SH-SY5Y (cell line): ENCODE measurements at regions not wholly inside any gene's neighbourhood (a gene's known extent, or its start where the extent isn't known, plus 50 kb on each side); places are given as distances from the start of the nearest gene placed in this dataset.

ENCODE experiments used
- GATA2 ChIP-seq: IDR thresholded peaks from 2 replicates; pipeline ENCODE4 v1.6.1; 2011; ENCODE audit warnings: mild to moderate bottlenecking, low read depth, low read length
- GATA3 ChIP-seq: IDR thresholded peaks from 2 replicates; pipeline ENCODE4 v1.6.1; 2011; ENCODE audit warnings: low read depth, mild to moderate bottlenecking, low read length, moderate library complexity

DNA sequence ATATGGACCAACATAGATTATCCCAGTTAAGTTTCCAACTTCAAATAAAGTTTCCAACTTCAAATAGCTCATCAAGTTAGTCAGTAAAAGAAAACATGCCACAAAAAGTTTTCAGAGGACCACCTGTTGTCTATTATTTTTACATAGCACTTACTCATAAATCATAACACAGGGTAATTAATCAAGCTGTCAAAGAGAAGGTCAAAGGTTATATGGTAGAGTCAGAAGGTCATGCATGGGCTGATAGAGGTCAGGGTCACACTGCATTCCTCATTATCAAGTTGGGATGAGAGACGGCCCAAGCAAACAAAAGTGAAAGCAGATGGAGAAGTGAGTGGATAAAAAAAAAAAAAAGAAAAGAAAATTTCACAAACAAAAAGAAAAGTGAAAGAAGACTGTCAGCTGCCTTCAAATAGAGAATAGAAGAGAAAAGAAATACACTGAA is 145.5 kb upstream of the POU5F2 start:
- TF ChIP-seq GATA3: no peak
- no peak for TF ChIP-seq GATA2

DNA sequence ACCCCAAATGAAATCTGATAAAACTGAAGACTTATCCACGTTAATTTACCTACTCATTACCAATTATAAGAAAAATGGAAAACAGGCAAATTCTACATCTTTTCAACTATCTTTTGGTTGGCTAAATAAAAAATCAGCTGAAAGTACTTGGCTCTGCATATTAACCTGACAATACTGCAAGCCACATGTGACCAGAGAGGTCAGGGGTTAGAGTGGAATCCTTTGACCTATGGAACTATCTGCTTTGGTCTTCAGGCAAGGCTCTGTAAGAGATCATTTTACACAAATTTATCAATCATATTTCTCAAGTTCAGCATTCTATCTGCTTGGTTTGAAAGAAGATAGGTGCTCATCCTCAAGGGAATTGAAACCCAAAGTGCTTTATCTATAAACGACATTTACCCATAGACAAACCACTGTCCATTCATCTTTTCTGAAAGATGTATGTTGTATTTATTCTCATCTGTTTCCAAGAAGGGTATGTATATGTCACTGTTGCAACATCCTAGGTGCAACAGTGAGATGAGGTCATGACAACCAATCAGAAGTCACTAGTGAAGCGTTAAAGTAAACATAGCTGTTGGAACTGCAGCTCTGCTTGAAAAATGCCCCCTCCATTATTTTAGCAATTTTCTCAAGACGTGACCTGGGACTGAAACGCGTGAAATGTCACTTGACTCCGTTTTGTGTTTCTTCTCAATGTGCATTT is 144.9 kb upstream of the POU5F2 start:
- no peak for TF ChIP-seq GATA3
- no peak for TF ChIP-seq GATA2

DNA sequence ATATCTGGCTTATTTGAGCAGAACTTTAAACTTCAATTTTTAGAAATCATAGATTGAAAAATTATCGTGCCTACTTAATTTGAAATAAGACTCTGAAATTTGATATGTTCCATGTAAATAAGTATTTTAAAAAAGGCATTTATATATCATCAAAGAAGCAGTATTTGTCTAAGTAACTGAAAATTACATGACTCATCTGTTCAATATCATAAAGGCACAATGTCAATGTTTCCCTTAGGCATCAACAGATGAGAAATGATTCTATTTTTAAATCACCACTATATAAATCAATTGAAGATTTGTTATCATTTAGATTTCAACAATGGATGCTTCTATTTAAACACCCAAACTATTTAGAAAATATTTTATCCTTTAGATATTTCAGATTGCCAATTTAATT is 142.9 kb upstream of the POU5F2 start:
- no peak for TF ChIP-seq GATA3
- TF ChIP-seq GATA2: no peak

DNA sequence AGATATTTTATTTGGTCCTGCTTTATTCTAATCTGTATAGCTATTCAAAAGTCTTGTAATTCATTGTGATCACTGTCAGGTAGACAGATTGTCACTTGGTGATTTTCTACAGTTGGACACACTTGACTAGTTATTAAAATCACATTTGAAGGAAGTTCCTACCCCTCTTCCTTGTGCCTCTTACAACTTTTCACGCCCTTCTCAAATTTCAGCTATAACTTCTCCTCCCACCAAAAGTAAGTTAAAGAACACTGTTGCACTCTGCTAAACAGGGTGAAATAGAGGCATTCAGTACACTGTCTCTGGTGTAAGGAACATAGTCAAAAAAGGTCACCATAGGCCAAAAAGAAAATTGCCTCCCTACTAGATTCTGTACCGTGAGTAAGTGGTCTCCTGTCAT is 142.1 kb upstream of the POU5F2 start:
- TF ChIP-seq GATA3 (no peak), GATA2 (no peak)

DNA sequence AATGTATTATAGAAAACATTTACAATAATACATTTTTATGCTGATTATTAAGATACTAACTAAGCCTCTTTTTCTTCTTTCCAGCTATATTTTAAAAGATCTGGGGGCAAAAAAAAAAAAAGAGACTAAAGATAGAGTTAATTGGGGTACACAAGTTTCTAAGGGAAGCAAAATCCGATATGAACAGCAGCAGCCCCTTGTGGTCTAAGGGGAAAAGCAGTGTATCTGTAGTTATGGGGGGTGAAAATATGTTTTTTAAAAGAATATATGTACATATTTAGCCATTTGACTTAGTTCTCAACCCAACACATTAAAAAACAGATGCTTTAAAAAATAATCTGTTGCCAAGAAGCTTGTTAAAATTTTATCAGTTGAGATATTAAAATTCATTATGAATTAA is 134.3 kb upstream of the POU5F2 start:
- TF ChIP-seq GATA3 (no peak), GATA2 (no peak)

DNA sequence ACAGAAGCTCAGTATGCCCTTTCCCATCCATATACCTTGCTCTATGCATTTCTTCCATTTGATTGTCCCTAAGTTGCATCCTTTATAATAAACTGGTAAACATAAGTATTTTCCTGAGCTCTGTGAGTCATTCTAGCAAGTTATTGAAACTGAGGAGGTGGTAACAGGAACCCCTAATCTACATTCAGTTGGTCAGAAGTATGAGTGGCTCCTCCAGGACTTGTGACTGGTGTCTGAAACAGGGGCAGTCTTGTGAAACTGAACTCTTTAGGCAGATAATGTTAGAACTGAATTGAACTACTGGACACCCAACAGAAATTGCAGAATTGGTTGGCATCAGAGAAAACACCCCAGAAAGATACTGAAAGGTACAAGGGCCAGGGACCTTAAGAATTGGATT is 133.1 kb upstream of the POU5F2 start:
- TF ChIP-seq GATA3 (no peak), GATA2 (no peak)

DNA sequence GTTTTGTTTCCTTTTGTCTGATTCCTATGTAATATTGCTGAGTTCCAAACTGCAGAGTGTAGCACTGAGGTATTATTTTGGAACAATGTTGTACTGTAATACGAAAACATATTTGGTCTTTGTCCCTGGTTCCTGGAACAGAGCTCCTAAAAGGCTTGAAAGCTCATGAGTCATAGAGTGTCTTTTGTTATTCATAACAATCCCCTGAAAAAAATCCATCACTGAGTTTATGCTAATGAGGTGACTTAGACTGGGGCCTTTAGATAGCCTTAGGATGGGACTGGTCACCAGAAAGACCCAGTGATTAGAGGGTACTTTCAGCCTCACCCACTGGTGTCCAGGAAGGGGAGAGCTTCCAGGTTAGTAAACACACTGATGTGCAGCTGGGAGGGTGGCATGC is 132.7 kb upstream of the POU5F2 start:
- TF ChIP-seq GATA3: no peak
- TF ChIP-seq GATA2: no peak

DNA sequence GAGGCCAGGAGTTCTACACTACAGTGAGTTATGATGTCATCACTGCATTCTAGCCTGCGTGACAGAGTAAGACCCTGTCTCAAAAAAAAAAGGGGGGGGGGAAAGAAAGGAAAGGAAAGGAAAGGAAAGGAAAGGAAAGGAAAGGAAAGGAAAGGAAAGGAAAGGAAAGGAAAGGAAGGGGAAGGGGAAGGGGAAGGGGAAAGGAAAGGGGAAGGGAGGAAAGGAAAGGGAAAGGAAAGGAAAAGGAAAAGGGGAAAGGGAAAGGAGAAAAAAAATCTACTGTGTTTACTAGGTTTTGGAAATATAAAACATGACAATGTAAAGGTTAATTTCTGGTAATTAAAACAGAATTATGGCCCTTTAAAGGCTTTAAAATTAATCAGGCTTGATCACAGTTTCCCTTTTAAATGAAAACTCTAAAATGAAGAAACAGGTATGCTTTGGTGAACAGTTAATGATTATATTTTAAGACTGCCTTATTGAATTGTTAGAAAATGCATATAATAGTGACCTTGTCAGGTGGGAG is 131.9 kb upstream of the POU5F2 start:
- no peak for TF ChIP-seq GATA2
- TF ChIP-seq GATA3: no peak

DNA sequence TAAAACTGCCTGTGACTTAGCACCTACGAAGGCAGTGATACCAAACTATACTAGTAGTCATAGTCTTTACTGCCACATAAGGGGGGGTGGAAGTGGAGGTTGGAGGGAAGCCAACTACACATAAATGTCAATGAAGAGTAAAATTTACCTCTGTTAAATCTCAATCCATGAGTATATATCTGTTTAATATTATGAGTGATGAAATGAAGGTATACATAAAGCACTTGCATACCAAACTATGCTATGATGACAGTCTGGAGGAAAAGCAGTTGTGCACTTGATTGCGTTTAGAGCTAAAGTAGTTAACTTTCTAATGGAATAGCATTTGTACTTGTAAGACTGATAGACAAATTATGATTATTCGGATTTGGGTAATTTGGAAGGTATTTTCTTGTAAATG is 129.2 kb upstream of the POU5F2 start:
- TF ChIP-seq GATA2 (no peak), GATA3 (no peak)

DNA sequence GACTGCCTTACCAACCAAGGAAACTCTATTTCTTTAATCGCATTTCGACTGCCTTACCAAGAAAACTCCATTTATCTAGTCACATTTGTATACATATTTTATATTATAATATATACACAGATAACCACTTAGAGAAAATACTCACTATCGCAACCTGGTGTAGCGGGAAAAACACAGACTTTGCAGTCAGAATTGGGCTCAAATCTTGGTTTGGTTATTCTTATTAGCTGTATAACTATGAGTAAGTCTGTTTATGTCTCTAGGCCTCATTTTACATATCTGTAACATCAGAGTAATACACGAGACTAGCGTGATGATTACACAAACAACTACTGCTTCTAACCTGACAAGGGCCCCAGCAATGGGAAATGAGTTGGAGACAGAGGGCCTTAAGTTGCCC is 127.5 kb upstream of the POU5F2 start:
- no peak for TF ChIP-seq GATA3
- TF ChIP-seq GATA2: no peak

DNA sequence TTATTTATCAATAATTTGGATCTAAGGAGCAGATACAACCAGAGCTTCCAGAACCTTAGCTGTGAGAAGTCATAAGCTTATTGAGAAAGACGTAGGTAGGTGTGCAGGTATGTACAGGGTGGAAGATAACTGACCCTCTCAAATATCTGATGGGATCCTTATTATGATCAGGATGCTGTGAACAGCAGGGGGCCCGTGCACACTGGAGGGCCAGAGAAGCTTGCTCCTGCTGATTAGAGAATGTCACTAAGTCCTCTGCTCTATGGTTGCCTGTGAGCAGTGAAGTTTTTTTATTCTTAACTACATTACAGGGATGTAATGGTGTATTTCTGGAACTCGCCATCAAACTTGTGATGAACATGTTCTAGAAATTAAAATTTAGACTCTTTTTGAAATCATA is 108.9 kb upstream of the POU5F2 start:
- no peak for TF ChIP-seq GATA3
- TF ChIP-seq GATA2: no peak

DNA sequence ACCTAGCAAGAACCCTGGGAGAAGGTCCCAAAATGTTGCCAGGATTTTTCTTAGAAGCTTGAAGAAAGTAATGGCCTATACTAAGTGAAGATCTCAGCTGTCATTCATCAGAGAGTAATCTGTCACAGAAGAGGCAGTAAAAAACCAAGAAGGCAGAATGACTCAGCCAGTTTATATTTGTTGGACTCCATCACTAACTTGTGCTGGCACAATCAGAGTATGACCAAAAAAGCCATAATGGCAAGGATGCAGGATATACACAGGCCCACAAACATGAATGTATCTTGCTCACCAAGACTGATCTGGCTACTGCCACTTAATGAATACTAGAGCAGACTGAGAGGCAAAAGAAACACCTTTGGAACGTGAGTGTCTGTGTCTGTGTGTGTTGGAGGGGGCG is 104.0 kb upstream of the POU5F2 start:
- TF ChIP-seq GATA2: no peak
- no peak for TF ChIP-seq GATA3

DNA sequence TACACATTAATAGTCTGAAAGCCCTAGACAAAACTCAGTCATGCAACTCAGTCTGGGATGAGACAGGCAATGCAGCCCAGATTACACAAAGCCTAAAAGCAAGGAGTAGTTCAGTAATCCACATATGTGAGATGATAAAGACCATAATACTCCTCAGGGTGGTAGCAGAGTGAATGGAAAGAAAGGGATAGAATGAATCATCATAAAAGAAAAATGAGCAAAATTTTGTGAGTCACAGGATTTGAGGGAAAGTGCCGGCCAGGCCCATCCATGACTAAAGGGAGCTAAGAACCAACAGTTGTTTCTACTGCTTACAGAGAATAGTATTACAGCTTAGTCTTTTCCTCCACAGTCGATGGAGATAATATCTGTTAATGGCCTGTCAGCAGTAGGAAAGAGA is 90.0 kb upstream of the POU5F2 start:
- TF ChIP-seq GATA3: no peak
- TF ChIP-seq GATA2: no peak

DNA sequence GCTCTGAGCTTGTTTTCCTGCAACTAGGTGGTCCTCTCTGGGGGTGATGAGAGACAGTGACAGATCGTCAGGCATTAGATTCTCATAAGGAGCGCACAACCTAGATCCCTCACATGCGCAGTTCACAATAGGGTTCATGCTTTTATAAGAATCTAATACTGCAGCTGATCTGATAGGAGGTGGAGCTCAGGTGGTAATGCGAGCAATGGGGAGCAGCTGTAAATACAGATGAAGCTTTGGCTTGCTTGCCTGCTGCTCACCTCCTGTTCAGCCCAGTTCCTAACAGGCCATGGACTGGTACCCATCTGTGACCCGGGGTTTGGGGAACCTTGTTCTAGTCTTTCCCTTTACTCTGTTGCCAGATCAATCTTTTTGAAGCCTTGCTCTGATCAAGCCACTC is 89.5 kb upstream of the POU5F2 start:
- TF ChIP-seq GATA3 (no peak), GATA2 (no peak)

DNA sequence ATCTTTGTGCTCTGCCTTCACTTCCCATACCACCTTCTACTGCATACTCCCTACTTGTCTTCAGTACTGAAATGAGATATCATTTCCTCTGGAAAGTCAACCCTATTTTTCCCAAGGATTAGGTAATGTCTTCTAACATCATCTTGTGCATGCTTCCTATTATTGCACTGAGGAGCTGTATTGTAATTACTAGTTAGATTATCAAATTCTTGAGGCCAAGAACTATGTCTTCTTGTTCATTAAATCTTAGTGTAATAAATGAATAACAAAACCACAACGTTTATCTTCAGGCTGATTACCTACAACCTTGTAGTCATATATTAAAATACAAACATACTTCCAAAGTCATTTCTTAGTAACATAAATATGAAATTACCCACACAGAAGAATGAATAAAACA is 87.9 kb upstream of the POU5F2 start:
- no peak for TF ChIP-seq GATA2
- no peak for TF ChIP-seq GATA3
